ENCODE measurements at regions not wholly inside any gene's neighbourhood (a gene's known extent, or its start where the extent isn't known, plus 50 kb on each side); places are given as distances from the start of the nearest gene placed in this dataset.

- DNase-seq (ENCODE audit: low spot score): no peak
- TF ChIP-seq CTCF (IDR thresholded peaks at IDR 0.05; ENCODE audit: extremely low read depth, insufficient read depth, missing control alignments): no peak
- in situ Hi-C loops (cut with MboI; ENCODE audit: low pct_unique_long_range_greater_than_20kb, low sequenced_read_pairs, unreplicated experiment): no loop called here
These were observed 585.3 kb upstream of the RORB start for GRCh38 chr9:73911804-73912203.

GRCh38 chr9:73916016-73916673, 581.0 kb upstream of the RORB start:
- no peak for TF ChIP-seq CTCF (IDR thresholded peaks at IDR 0.05; ENCODE audit: extremely low read depth, insufficient read depth, missing control alignments)
- in situ Hi-C loops (cut with MboI; ENCODE audit: low pct_unique_long_range_greater_than_20kb, low sequenced_read_pairs, unreplicated experiment): no loop called here
- no peak for DNase-seq (ENCODE audit: low spot score)

- in situ Hi-C loops (cut with MboI; ENCODE audit: low pct_unique_long_range_greater_than_20kb, low sequenced_read_pairs, unreplicated experiment): no loop called here
- no peak for TF ChIP-seq CTCF (IDR thresholded peaks at IDR 0.05; ENCODE audit: extremely low read depth, insufficient read depth, missing control alignments)
- no peak for DNase-seq (ENCODE audit: low spot score)
These were observed 577.4 kb upstream of the RORB start for GRCh38 chr9:73919712-73920111.

- in situ Hi-C loops (cut with MboI; ENCODE audit: low pct_unique_long_range_greater_than_20kb, low sequenced_read_pairs, unreplicated experiment): no loop called here
- TF ChIP-seq CTCF (IDR thresholded peaks at IDR 0.05; ENCODE audit: extremely low read depth, insufficient read depth, missing control alignments): no peak
- DNase-seq (ENCODE audit: low spot score): no peak
These were observed 573.3 kb upstream of the RORB start for GRCh38 chr9:73923796-73924195.

GRCh38 chr9:73951147-73951546, 546.0 kb upstream of the RORB start:
- no peak for TF ChIP-seq CTCF (IDR thresholded peaks at IDR 0.05; ENCODE audit: extremely low read depth, insufficient read depth, missing control alignments)
- DNase-seq (ENCODE audit: low spot score): no peak
- in situ Hi-C loops (cut with MboI; ENCODE audit: low pct_unique_long_range_greater_than_20kb, low sequenced_read_pairs, unreplicated experiment): no loop called here

- no peak for TF ChIP-seq CTCF (IDR thresholded peaks at IDR 0.05; ENCODE audit: extremely low read depth, insufficient read depth, missing control alignments)
- DNase-seq (ENCODE audit: low spot score): no peak
- in situ Hi-C loops (cut with MboI; ENCODE audit: low pct_unique_long_range_greater_than_20kb, low sequenced_read_pairs, unreplicated experiment): no loop called here
These were observed 534.3 kb upstream of the RORB start for GRCh38 chr9:73962792-73963191.
